GM13976 (cell line): ENCODE measurements at regions not wholly inside any gene's neighbourhood (a gene's known extent, or its start where the extent isn't known, plus 50 kb on each side); places are given as distances from the start of the nearest gene placed in this dataset.
A peak's percentile ranks its signal among the peaks of the same experiment; 100 is the strongest.

ENCODE experiments used
- DNase-seq: peaks from one replicate; pipeline ENCODE4 v3.0.0; 2012; ENCODE audit warnings: low spot score
- CTCF ChIP-seq: IDR thresholded peaks from 2 replicates; pipeline ENCODE4 v1.5.1; 2012; ENCODE audit warnings: borderline replicate concordance, mild to moderate bottlenecking; ENCODE audit not compliant: insufficient read depth; ENCODE audit errors: extremely low read depth, missing control alignments, control extremely low read depth
- in situ Hi-C: fragments of 300-500 bp; cut with MboI; formaldehyde crosslinking; loops from one replicate; pipeline ENCODE4 v1.12.0; 2022; ENCODE audit warnings: low sequenced_read_pairs, mixed read lengths, inconsistent platforms; ENCODE audit not compliant: unreplicated experiment

- TF ChIP-seq CTCF: no peak
- DNase-seq: no peak
- in situ Hi-C loops: no loop called here
Observed at GRCh38 chr1:17978016-17978415, 129.6 kb upstream of the IGSF21 start.

GRCh38 chr1:17979815-17980214, 127.8 kb upstream of the IGSF21 start:
- no peak for TF ChIP-seq CTCF
- in situ Hi-C loops: no loop called here
- DNase-seq: no peak

- TF ChIP-seq CTCF: no peak
- in situ Hi-C loops: no loop called here
- no peak for DNase-seq
Observed at GRCh38 chr1:17982197-17982596, 125.4 kb upstream of the IGSF21 start.

- in situ Hi-C loops: no loop called here
- peak; percentile 49 for TF ChIP-seq CTCF
- peak; percentile 44 for DNase-seq
Observed at GRCh38 chr1:17984583-17984982, 123.0 kb upstream of the IGSF21 start.

GRCh38 chr1:17986156-17986555, 121.4 kb upstream of the IGSF21 start:
- no peak for DNase-seq
- in situ Hi-C loops: no loop called here
- TF ChIP-seq CTCF: no peak

GRCh38 chr1:17990401-17990800, 117.2 kb upstream of the IGSF21 start:
- TF ChIP-seq CTCF: no peak
- in situ Hi-C loops: no loop called here
- no peak for DNase-seq

- in situ Hi-C loops: no loop called here
- TF ChIP-seq CTCF: no peak
Observed at GRCh38 chr1:17991996-17992395, 115.6 kb upstream of the IGSF21 start.

More at GRCh38 chr1:17991996-17992395, 115.6 kb upstream of the IGSF21 start:
- DNase-seq: no peak
